Stimulated activated CD8-positive, alpha-beta memory T cell treated with anti-CD3 and anti-CD28 coated beads, Interleukin-12 subunit alpha, Interleukin-12 subunit beta, amount 100 ng/mL, for 24 hours (primary cell): ENCODE measurements at regions not wholly inside any gene's neighbourhood (a gene's known extent, or its start where the extent isn't known, plus 50 kb on each side); places are given as distances from the start of the nearest gene placed in this dataset.

ENCODE experiments used
- DNase-seq: peaks from one replicate; pipeline ENCODE4 v3.0.0-alpha.2; 2020; ENCODE audit errors: extremely low read depth

- no peak for DNase-seq
These were observed 250.9 kb downstream of the QKI start for GRCh38 chr6:163665464-163665863.

- no peak for DNase-seq
These were observed 249.1 kb downstream of the QKI start for GRCh38 chr6:163663575-163663974.

- no peak for DNase-seq
These were observed 248.2 kb downstream of the QKI start for GRCh38 chr6:163662604-163663225.

- DNase-seq = no peak
These were observed 246.8 kb downstream of the QKI start for GRCh38 chr6:163661272-163661671.

- no peak for DNase-seq
These were observed 245.3 kb downstream of the QKI start for GRCh38 chr6:163659803-163660202.

- DNase-seq = no peak
These were observed 241.0 kb downstream of the QKI start for GRCh38 chr6:163655217-163656121.

- DNase-seq = no peak
These were observed 237.6 kb downstream of the QKI start for GRCh38 chr6:163651915-163652668.

GRCh38 chr6:163651426-163651825 lies 236.9 kb downstream of the QKI start:
- no peak for DNase-seq

- no peak for DNase-seq
These were observed 234.3 kb downstream of the QKI start for GRCh38 chr6:163648868-163649267.

GRCh38 chr6:163647624-163648023 lies 233.1 kb downstream of the QKI start:
- DNase-seq = no peak

- no peak for DNase-seq
These were observed 232.3 kb downstream of the QKI start for GRCh38 chr6:163646866-163647265.

GRCh38 chr6:163646133-163646532 lies 231.6 kb downstream of the QKI start:
- DNase-seq = no peak

- no peak for DNase-seq
These were observed 231.0 kb downstream of the QKI start for GRCh38 chr6:163645560-163645959.

- DNase-seq = no peak
These were observed 229.3 kb downstream of the QKI start for GRCh38 chr6:163643866-163644265.

- no peak for DNase-seq
These were observed 227.2 kb downstream of the QKI start for GRCh38 chr6:163641706-163642105.

GRCh38 chr6:163640641-163641040 lies 226.1 kb downstream of the QKI start:
- no peak for DNase-seq

GRCh38 chr6:163637524-163637923 lies 223.0 kb downstream of the QKI start:
- no peak for DNase-seq

- DNase-seq = no peak
These were observed 221.3 kb downstream of the QKI start for GRCh38 chr6:163635731-163636364.

GRCh38 chr6:163635315-163635714 lies 220.8 kb downstream of the QKI start:
- no peak for DNase-seq

- DNase-seq = no peak
These were observed 220.0 kb downstream of the QKI start for GRCh38 chr6:163634211-163635171.

GRCh38 chr6:163630991-163631390 lies 216.5 kb downstream of the QKI start:
- DNase-seq = no peak
